C1 segment of cervical spinal cord (tissue), 14 donors: ENCODE measurements at regions not wholly inside any gene's neighbourhood (a gene's known extent, or its start where the extent isn't known, plus 50 kb on each side); places are given as distances from the start of the nearest gene placed in this dataset.

Source experiments
- DNase-seq, 14 donors: peaks; one replicate each; lab custom pipeline; 2025; lab: John Stamatoyannopoulos, UW

DNA sequence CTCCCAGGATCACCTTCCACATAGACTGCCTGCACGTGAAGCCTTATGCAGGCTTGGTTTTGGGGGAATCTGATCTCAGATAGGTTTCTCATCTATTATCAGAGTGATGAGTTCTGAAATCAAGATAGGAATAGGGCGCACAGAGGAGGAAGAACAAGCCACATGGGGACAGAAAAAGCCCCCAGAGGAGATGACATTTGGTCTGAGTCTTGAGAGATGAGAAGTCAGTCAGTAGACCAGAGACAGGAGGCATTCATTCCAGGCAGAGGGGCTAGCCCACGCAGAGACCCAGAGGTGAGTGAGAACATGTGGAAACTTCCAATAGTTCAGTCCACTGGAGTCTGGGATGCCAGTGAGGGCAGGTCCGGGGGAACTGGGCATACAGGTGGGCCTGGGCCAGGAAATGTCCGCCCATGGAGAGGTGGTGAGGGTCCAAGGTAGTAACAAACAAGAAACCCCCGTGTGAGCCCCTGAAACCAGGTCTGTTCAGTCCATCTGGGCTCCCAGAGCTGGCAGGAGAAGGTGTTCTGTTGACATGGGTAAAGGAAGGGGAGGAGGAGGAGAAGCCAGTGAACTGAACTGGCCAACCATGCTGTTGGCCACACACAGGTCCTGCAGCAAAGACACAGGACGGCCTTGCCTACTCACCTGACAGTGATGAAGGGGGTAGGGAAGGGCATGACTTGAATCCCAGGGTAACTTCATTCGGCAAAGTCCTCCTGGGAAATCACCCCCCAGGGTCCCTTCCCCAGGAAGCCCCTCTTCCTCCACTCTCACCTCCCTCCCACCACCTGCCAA, 69.3 kb upstream of the SMNDC1 start:
- DNase-seq = no peak

DNA sequence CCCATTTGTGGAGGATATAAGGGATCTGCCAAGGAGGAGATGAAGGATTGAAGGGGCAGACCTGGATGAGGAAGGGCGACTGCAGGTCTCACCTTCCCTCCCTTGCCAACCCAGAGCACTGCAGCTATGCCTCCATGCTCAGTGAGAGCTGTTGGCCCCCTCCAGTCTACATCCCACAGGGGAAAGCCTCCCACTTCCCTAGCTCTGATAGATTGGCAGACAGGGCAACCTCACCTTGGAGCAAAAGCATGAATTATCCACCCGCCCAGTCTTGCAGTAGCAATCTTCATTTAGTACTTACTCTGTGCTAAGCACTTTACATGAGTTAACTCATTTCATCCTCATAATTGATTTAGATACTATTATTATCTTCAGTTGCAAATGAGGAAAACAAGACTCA, 70.4 kb upstream of the SMNDC1 start:
- no peak for DNase-seq

DNA sequence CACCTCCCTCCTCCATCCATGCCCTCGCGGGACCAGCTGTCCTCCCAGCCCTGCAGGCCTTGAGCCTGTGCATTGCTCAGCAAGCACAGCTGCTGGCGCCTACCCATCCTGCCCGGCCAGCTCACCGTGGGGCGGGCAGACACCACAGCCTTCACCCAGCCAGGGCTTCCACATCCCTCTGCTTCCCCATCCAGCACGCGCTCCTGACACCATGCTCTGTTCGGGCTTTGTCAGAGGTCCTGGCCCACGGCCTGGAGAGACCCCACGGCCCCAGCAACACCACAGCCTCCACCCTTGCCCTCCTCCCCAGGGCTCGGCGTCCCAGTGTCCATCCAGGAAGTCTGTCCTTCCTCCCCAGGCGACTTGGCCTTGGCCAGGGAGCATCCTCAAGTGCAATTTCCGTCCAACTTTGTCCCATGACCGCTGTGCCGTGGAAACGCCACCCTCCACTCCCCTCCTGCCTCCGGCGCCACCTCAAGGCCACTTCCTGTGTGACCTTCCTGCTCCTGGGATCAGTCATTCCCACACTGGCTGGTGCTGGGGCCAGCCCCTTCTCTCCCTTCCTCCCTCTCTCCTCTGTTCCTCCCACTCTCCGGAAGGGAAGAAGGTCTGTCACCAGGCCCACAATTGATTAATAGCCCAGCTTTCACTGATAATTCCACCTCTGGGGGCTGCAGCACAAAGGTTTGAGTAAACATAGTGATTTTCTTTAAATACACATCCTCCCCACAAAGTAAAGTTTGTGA, 71.5 kb upstream of the SMNDC1 start:
- DNase-seq = no peak

DNA sequence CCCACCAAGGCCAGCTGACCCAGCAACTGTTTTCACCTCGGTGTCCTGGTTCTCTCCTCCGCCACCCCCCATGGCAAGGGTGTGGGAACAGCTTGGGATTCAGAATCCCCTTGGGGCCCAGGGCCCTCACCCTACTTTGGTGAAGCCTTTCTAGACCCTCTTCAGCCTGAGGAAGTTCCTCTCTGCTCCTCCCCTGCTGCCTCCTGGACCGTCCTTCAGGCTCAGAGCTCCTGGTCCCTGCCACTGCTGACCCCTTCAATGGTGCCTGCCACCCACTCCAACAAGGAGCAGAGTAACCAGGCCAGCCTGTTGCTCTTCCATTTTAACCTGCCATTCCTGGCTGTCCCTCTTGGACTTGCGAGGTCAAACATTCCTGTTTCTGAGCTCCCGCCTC, 72.0 kb upstream of the SMNDC1 start:
- DNase-seq = no peak

DNA sequence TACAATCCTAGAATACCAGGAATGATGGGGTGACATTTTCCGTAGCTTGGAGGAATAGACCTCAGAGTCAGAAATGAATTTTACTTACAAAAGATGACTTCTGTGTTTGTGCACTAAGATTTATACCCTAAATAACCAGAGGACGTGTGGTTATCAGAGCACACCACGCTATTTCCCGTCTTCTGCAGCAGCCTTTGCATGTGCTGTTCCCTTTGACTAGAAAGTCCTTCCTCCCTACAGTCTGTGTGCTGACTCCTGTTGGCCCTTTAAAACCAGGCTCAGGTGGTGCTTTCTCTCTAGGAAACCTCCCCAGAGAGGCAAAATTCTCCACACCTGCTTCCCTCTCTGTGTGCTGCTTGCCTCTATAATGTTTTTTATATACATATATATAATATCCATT, 73.3 kb upstream of the SMNDC1 start:
- no peak for DNase-seq

DNA sequence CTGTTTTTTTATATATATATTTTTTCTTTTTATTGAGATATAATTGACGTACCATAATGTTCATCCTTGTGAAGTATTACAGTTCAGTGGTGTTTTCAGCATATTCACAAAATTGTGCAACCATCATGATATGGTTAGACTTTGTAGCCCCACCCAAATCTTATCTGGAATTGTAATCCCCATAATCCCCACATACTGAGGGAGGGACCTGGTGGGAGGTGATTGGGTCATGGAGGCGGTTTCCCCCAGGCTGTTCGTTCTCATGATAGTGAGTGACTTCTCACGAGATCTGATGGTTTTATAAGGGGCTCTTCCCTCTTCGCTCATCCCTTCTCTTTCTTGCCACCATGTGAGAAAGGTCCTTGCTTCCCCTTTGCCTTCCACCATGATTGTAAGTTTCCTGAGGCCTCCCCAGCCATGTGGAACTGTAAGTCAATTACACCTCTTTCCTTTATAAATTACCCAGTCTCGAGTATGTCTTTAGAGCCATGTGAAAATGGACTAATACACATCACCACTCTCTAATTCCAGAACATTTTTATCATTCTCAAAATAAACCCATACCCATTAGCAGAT, 73.9 kb upstream of the SMNDC1 start:
- DNase-seq = no peak

DNA sequence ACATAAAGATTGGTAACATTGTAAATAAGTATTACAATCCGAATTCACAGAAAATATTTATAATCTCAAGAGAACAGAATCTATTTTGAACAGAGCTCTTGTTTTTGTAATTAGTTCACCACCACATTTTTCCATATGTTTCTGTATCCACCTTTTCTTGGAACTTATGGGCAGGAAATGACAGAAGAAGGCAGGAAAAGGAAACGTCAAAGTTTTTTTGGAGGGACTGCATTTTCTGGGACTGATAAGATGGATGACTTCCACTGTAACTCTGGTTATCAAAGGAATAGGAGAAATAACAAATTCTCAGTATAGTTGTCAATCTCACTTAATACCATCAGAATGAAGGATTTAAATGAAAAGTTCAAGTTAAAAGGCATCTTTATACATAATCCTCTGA, 75.1 kb upstream of the SMNDC1 start:
- DNase-seq = no peak

DNA sequence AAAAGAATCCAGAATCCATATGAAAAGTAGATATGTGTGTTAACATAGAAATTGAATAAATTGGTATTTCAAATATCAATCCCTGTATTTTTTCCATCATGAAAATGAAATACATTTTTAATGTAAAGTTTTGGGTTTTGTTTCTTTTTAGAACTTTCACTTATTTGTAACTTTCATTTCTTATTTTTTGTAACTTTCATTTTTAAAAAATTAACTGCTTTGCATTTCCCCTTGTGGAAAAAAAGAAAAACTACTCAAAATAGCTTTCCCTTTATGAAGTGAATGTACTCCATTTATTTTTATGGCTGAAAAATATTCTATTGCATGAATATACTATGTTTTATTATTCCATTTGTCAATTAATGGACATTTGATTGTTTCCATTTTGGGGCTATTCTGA, 75.6 kb upstream of the SMNDC1 start:
- DNase-seq = no peak

DNA sequence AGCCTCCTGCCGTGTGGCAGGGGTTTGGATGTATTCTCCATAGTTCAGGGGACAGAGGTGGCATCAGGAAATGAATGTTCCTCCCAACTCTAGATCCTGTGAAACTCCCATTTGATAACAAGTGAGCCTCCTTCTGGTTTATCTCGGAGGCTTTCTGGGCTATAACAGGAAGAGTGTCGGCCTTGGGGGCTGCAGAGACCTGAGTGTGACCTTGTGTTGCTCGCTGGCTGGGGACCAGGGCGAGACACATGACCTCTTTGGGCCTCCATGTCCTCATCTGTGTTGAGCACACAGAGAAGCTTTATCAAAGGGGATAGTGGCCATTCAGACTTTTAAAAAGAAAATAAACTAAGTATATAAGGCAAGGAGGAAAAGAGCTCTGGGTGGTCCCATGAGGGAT, 78.0 kb upstream of the SMNDC1 start:
- no peak for DNase-seq

DNA sequence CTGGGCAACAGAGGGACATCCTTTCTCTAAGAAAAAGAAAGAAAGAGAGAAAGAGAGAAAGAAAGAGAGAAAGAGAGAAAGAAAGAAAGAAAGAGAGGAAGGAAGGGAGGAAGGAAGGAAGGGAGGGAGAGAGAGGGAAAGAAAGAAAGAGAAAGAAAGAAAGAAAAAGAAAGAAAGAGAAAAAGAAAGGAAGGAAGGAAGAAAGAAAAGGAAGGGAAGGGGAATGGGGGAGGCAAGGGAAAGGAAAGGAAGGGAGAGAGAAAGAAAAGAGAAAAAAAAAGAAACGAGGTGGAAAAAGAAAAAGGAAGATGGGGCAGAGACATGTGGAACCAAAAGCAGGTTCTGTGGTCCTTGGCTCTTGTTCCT, 82.9 kb upstream of the SMNDC1 start:
- no peak for DNase-seq

DNA sequence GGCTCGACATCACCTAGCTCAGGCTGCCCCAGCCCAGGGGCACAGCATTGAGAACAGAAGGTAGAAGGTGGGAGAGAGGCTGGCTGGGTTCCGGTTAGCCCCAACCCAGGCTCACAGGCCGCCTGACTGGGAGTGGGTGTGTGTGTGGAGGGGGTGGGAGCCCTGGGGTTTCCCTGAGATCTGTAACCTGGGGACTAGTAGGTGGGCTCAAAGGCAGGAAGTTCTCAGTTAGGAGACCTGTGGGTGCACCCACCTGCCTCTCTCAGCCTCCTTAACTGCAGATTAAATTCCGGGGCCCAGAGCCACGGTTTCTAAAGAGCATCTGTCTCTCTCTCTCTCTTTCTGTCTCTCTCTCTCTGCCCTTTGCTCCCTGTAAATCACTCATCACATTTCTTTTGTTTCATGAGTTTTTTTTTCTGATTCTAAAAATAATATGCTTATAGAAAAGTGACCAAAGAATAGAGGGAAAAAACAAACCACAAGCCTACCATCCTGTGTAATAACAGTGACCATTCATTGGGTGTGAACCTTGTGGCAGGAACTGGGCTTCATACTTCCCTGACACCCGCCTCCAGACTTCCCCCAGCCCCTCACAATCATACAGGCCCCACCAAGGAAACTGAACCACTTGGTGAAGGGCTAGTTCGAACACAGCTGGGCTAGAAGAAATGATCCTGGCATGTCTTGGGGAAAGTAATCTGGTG, 83.4 kb upstream of the SMNDC1 start:
- no peak for DNase-seq

DNA sequence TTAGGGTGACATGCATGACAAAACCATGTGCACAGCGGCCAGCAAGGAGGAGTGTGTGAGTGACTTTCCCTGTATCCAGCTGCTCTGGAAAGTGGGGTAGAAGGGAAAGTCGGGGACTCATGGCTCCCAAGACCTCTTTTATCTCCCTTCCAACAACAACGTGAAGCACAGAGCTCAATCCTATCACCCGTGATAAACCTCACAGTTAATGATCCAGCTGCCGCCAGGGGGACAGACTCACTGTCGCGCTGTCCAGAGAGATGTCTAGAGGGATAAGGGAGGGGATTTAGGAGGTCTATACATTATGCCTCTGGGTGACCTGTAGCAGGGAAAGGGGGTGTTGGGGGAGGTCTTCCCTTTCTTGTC, 84.0 kb upstream of the SMNDC1 start:
- DNase-seq = no peak

DNA sequence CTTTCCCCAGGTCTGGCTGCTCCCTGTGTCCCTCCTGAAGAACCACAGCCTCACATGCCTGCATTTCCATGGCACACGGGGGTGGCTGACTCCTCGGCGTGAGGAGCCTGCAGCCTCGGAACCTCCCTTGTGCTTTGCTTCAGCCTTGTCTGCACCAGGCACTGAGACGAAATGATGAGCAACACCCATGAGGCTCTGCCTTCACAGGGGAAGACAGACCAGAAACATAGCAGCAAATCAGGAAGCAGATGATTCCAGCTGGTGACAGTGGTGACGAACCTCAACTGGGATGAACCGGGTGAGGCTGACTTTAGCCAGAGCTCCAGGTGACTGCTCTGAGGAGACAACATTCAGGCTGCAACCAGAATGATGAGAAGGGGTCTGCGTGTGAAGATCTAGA, 84.5 kb upstream of the SMNDC1 start:
- DNase-seq = no peak

DNA sequence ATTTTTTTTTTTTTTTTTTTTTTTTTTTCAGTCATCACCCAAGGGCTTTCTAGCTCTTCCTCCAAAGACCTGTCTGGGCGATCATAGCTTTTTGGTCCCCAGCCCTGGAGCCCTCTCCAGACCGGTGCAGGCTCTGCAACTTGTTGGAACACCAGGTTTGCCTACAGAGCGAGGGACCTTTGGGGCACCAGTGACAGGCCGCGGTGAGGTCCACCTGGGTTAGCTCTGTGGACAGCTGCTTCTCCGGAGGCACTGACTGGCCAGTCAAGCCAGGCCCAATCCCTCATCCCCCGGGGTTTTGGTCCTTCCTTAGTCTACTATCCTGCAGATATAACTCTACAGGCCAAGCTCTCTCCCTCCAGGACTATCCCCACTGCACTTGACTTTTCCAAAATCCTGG, 86.8 kb upstream of the SMNDC1 start:
- DNase-seq = no peak

DNA sequence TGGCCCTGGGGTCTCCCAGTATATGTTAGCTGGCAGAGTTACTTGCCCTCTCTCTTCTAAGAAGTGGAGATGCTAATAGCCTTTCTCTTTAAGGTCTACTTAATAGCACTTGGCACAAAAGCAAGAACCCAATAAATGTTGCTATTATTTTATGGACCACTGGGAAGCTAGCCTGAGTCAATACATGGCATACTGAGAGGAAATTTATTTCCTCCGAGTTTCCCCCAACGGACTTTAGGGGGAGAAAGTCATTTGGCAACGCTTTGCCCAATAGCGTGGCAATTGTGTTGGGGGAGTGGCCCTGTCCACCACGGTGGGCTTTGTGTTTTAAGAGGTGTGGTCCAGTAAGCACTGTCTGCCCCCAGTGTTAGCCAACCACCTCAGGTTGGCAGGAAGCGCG, 87.4 kb upstream of the SMNDC1 start:
- DNase-seq = no peak

DNA sequence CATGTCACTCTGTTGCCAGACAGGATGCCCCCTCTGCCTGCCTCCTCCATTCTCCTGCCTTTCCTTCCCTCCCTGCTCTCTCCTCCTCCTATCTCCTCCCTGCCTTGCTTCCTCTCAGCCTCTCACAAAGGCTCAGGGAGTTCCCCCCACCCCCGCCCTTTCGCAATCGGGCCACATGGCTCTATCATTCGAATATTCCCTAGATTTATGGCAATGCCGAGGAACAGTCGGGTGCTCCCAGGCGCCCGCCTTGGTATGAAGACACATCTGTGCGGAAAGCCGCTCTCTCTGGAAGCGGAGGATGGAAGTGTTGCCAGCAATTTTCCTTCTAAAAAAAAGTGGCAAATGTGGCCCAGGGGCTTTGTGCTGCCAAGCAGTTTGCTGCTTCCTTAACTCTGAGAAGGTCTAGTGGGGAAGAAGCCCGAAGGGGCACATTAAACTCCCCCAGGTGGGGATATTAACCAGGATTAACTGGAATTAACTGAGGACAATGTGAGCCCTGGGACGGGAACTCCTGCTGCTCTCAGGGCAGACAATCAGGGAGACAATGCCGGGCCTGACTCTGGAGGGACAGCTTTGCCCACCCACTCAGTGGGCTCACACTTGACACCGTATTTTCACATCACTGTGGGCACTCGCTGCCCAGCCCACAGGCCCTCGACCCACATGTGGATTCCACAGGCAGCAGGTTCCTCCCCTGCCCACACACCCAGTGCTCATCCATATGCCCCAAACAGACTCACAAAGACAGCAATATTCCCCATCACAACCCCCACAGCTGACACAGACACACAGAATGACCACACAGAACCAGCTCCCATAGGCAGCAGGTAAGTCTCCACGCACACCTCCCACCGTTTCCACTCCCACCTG, 88.4 kb upstream of the SMNDC1 start:
- DNase-seq = no peak

DNA sequence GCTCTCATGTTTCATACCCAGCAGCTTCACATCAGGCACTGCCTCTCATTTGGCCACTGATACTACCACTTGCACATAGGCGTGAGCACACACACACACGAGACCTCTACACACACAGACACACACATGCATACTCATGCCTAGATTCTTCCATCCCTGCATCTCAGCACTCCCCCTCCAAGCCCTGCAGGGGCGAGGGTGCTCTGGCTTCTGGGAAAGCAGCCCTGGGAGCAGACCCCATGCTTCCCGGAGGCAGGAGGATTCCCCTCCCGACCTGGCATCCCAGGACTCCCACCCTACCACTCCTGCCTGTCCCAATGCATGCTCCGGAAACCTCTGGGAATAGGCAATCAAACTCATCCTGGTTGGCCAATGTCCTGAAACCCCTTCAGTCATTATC, 89.1 kb upstream of the SMNDC1 start:
- DNase-seq = no peak

DNA sequence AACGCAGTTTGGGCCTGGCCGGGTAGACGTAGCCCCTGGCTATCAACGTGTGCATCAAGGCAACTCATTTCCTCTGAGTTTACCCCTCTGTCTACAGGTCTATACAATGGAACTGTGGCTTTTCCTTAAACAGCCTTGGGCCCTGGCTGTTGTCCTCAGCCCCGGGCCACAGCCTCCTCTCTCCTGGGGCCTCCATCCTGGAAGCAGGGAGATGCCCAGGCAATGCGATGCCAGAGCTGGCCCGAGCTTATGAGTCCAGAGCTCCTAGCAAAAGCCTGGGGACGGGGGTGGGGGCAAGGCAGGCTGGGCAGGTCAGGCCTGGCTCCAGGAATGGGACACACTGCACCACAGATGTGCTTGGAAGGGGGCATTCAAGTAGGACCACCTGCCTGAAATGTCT, 89.6 kb upstream of the SMNDC1 start:
- DNase-seq = no peak

DNA sequence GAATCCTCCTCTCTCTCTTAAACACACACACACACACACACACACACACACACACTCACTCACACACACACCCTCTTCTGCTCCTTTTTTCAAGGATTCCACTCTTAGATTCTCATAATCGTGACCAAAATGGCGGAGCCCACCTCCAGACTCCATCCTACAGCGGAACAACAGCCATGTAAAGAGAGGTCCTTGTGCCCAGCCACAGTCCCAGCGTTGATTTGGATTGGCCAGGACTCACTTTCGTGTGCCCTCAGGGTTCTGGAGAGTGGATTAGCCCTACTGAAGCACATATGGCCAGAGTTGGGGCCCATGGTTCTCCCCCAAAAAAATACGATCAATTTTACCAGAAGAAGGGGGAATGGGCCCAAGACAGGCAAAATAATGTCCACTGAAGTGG, 90.2 kb upstream of the SMNDC1 start:
- no peak for DNase-seq

DNA sequence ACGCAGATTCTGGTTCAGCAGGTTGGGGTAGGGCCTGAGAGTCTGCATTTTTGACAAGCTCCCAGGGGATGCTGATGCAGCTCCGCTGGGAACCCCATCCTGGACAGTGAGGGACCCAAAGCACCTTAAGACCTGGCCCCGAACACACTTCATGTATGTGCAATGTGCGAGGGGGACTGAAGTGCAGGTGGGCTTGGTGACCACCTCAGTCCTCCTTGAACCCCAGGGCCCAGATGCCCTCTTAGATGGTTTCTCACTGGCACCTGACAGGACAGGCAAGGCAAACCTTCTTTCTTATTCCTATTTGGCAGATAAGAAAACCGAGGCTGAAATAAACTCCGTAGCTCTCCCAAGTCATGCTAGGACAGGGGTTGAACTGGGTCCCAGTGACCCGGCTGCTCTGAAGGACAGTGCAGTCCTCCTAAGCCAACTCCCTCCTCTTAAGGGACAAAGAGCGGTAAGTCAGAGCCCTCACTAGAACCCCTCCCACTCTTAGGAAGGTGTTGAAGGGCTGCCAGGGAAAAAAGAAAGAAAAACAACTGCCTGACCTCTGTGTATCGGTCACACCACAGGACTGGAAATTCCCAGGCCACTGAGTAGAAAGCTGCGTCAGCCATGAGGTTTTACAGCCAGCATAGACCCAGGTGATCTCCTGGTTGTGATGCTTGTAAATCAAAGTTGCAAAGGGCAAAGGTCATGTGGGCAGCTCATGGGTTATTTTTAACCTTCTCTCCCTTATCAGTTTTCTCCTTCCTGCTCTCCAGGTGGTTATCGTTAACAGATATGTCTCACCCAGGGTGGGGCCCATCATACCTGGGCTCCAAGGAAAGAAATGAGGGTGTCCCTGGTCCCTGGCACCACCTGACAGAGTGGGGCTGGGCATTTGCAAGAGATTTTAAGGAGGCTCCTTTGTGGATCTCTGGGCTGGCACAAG, 90.9 kb upstream of the SMNDC1 start:
- peak in 1 of 14 donors; percentile 6 for DNase-seq

DNA sequence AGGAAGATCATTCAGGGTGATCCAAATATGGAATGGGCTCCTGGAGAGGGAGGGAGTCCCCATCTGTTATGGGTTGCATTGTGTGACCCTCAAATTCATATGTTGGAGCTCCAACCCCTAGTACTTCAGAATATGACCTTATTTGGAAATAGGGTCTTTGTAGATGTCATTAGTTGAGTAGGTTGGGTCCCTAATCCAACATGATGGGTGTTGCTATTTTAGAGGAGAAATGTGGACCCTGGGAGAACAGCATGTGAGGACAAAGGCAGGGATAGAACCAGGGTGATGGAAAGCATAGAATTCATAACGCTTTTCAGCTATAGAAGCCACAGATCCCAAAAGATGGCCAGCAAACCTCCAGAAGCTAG, 91.5 kb upstream of the SMNDC1 start:
- DNase-seq = no peak
